Peyer's patch (tissue), 4 donors: ENCODE measurements at regions not wholly inside any gene's neighbourhood (a gene's known extent, or its start where the extent isn't known, plus 50 kb on each side); places are given as distances from the start of the nearest gene placed in this dataset.

Source experiments
- POLR2A ChIP-seq, 2 donors: fragments of 450-650 bp; IDR thresholded peaks; one replicate each; pipeline ENCODE4 v1.5.1; 2017; ENCODE audit warnings: antibody characterized with exemption in 2 of 2, mild to moderate bottlenecking in 2 of 2, moderate library complexity in 2 of 2
- TF ChIP-seq, protein P1 (sequence below), 6 experiments: fragments of 450-650 bp in 4 of 6; fragments of 200-600 bp in 2 of 6; sonication (generic) in 1 of 6; IDR thresholded peaks; one replicate each; pipeline ENCODE4 v1.5.1; 2017 to 2019; ENCODE audit warnings: antibody characterized with exemption in 6 of 6, mild to moderate bottlenecking in 3 of 6, moderate library complexity in 1 of 6

DNA sequence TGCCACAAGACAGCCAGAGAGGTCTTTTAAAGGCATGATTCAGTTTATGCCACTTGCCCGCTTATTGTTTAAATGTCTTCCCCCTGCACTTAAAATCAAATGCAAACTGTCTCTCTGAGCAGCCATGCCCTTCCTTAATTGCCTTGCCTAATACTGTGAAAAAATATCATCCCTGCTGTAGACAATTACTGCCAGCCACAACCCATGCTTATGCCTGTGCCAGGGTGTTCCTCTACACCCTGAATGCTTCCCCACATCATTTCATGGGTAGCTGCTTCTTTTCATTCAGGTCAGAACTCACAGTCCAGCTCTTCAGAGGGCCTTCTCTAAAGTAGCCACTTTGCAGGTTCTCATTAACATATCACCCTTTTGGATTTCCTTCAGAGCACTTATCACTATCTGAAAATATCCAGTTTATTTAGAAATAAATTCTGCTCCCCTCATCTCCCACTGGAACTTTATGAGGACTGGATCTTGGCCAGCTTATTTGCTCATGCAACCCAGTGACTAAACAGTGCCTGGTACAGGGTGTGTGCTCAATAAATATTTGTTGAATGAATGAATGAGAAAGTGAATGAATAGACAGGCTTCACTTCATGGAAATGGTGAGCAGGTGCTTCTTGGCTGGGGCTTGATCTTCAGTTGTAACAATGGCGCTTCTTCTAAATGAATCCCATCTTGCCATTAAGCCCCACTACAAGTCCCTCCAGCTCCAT, 162.4 kb upstream of the MDFIC start:
- TF ChIP-seq POLR2A (IDR thresholded peaks at IDR 0.05): no peak
- TF ChIP-seq, protein P1, sequence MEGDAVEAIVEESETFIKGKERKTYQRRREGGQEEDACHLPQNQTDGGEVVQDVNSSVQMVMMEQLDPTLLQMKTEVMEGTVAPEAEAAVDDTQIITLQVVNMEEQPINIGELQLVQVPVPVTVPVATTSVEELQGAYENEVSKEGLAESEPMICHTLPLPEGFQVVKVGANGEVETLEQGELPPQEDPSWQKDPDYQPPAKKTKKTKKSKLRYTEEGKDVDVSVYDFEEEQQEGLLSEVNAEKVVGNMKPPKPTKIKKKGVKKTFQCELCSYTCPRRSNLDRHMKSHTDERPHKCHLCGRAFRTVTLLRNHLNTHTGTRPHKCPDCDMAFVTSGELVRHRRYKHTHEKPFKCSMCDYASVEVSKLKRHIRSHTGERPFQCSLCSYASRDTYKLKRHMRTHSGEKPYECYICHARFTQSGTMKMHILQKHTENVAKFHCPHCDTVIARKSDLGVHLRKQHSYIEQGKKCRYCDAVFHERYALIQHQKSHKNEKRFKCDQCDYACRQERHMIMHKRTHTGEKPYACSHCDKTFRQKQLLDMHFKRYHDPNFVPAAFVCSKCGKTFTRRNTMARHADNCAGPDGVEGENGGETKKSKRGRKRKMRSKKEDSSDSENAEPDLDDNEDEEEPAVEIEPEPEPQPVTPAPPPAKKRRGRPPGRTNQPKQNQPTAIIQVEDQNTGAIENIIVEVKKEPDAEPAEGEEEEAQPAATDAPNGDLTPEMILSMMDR (IDR thresholded peaks at IDR 0.05): no peak
